Activated naive CD4-positive, alpha-beta T cell treated with anti-CD3 and anti-CD28 coated beads, Interleukin-2, amount 50 U/mL, for 24 hours (primary cell): ENCODE measurements at regions not wholly inside any gene's neighbourhood (a gene's known extent, or its start where the extent isn't known, plus 50 kb on each side); places are given as distances from the start of the nearest gene placed in this dataset.

Source experiments
- H3K27ac Mint-ChIP-seq: one replicate; pipeline ENCODE4 v1.8.0; 2021; ENCODE audit warnings: mild to moderate bottlenecking, mixed read lengths
- H3K27me3 Mint-ChIP-seq: one replicate; pipeline ENCODE4 v1.8.0; 2021; ENCODE audit warnings: mixed read lengths
- H3K36me3 Mint-ChIP-seq: one replicate; pipeline ENCODE4 v1.8.0; 2021; ENCODE audit warnings: mixed read lengths
- H3K4me1 Mint-ChIP-seq: one replicate; pipeline ENCODE4 v1.8.0; 2021; ENCODE audit warnings: mixed read lengths
- H3K4me3 Mint-ChIP-seq: one replicate; pipeline ENCODE4 v1.8.0; 2021; ENCODE audit warnings: mild to moderate bottlenecking, mixed read lengths
- H3K9me3 Mint-ChIP-seq: one replicate; pipeline ENCODE4 v1.8.0; 2021; ENCODE audit warnings: mixed read lengths

DNA sequence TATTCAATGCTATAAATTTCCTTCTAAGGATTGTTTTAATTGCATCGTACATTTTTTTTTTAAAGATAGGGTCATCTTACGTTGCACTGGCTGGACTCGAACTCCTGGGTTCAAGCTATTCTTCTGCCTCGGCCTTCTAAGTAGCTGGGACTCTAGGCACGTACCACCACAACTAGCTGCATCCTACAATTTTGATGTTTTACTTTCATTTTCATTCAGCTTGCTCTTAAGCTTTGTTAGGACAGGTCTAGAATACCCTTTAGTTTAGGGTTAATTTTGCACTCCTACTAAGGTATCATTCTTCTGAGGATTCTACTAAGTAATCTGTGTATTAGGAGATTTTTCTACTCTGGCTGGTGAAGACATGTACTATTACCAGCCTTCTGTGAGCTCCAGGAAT is 50.2 kb upstream of the C1GALT1C1 start:
- Mint-ChIP-seq H3K4me3 (peak overlapping the region; percentile 78), H3K36me3 (peaks cover 4% of the 10 kb centered on the region), H3K27ac (peak overlapping the region; percentile 30), H3K4me1 (peaks cover 31% of the 10 kb centered on the region), H3K27me3 (no peaks in the 10 kb centered on the region), H3K9me3 (no peaks in the 10 kb centered on the region)
